ENCODE measurements at regions not wholly inside any gene's neighbourhood (a gene's known extent, or its start where the extent isn't known, plus 50 kb on each side); places are given as distances from the start of the nearest gene placed in this dataset.
"Not testable (repeated sequence)": the region's sequence is repeated elsewhere in the genome, so short reads cannot be mapped to it uniquely, and the experiment has no call there.

- DNase-seq, result no peak
These were observed 675.8 kb upstream of the SLIT2 start for GRCh38 chr4:19575924-19576323.

- DNase-seq, result no peak
These were observed 685.7 kb upstream of the SLIT2 start for GRCh38 chr4:19566041-19566440.

GRCh38 chr4:19562456-19562855 is 689.2 kb upstream of the SLIT2 start:
- DNase-seq, result no peak

GRCh38 chr4:19557161-19557560 is 694.5 kb upstream of the SLIT2 start:
- no peak for DNase-seq

GRCh38 chr4:19556276-19556675 is 695.4 kb upstream of the SLIT2 start:
- not testable (repeated sequence) for DNase-seq

GRCh38 chr4:19547463-19547862 is 704.2 kb upstream of the SLIT2 start:
- DNase-seq, result no peak

- DNase-seq, result no peak
These were observed 707.1 kb upstream of the SLIT2 start for GRCh38 chr4:19544446-19545125.

GRCh38 chr4:19540859-19541540 is 710.7 kb upstream of the SLIT2 start:
- no peak for DNase-seq

- DNase-seq, result no peak
These were observed 712.5 kb upstream of the SLIT2 start for GRCh38 chr4:19539201-19539600.

- no peak for DNase-seq
These were observed 717.5 kb upstream of the SLIT2 start for GRCh38 chr4:19534159-19534558.

GRCh38 chr4:19531906-19532848 is 719.5 kb upstream of the SLIT2 start:
- DNase-seq, result no peak

GRCh38 chr4:19523964-19524363 is 727.7 kb upstream of the SLIT2 start:
- DNase-seq, result no peak

GRCh38 chr4:19522966-19523365 is 728.7 kb upstream of the SLIT2 start:
- no peak for DNase-seq

GRCh38 chr4:19520939-19521520 is 730.7 kb upstream of the SLIT2 start:
- DNase-seq, result no peak

- DNase-seq, result no peak
These were observed 737.2 kb upstream of the SLIT2 start for GRCh38 chr4:19514276-19515070.

- DNase-seq, result no peak
These were observed 739.6 kb upstream of the SLIT2 start for GRCh38 chr4:19512086-19512485.

- DNase-seq, result no peak
These were observed 740.7 kb upstream of the SLIT2 start for GRCh38 chr4:19510993-19511392.

GRCh38 chr4:19508442-19508841 is 743.3 kb upstream of the SLIT2 start:
- no peak for DNase-seq

- DNase-seq, result no peak
These were observed 754.0 kb upstream of the SLIT2 start for GRCh38 chr4:19497705-19498104.

- DNase-seq, result no peak
These were observed 754.9 kb upstream of the SLIT2 start for GRCh38 chr4:19496756-19497155.

GRCh38 chr4:19494961-19495360 is 756.7 kb upstream of the SLIT2 start:
- no peak for DNase-seq

- no peak for DNase-seq
These were observed 759.1 kb upstream of the SLIT2 start for GRCh38 chr4:19492606-19493005.

Data from NCI-H510A (cell line).